HepG2 (cell line): ENCODE measurements at regions not wholly inside any gene's neighbourhood (a gene's known extent, or its start where the extent isn't known, plus 50 kb on each side); places are given as distances from the start of the nearest gene placed in this dataset.

Source experiments
- ATAC-seq: fragments of 200-7000 bp; cut with Tn5 transposase; 3 replicates; pipeline ENCODE4 v1.9.1; 2020; ENCODE audit warnings: mild to moderate bottlenecking, moderate library complexity
- BruUV-seq: library from RNA; stranded (reverse); fragments of 400-500 nt; replicated peaks from 2 replicates; lab custom pipeline; 2021; lab: Mats Ljungman, UMichigan
- CTCF ChIA-PET: fragments of 300-600 bp; formaldehyde crosslinking; extraction: SDS; loops from one replicate; lab custom pipeline; 2021; ENCODE audit warnings: low total read pairs, inconsistent platforms, low intra/inter-chr PET ratio; lab: Yijun Ruan, JAX
- POLR2A ChIA-PET: fragments of 350-600 bp; sonication (Branson Sonifier 250); formaldehyde crosslinking; loops from one replicate; lab custom pipeline; 2020; ENCODE audit warnings: antibody characterized with exemption, inconsistent platforms; lab: Yijun Ruan, JAX
- DNase-seq: peaks from one replicate; pipeline ENCODE4 v3.0.0-alpha.2; 2015; ENCODE audit warnings: low spot score
- FAIRE-seq: peaks from 3 replicates; lab custom pipeline; 2011; peaks lifted over from hg19 to GRCh38; lab: Jason Lieb, UNC
- H2AFZ ChIP-seq: one replicate; pipeline ENCODE4 v1.6.1; 2011; ENCODE audit warnings: low read length, inconsistent platforms
- H3K27ac ChIP-seq: fragments of 300-600 bp; 3 replicates; pipeline ENCODE4 v1.8.0; 2011; ENCODE audit warnings: mixed run types, mild to moderate bottlenecking, mixed read lengths, low read length, inconsistent platforms; ENCODE audit not compliant: insufficient read depth; ENCODE audit errors: extremely low read length
- H3K27me3 ChIP-seq, 2 experiments: fragments of 200-600 bp in 1 of 2; 2 replicates in 1 of 2; 3 replicates in 1 of 2; pipeline versions ENCODE4 v1.6.0 to v1.8.0; 2011; ENCODE audit warnings: low read length in 2 of 2, mild to moderate bottlenecking in 2 of 2, moderate library complexity in 2 of 2, inconsistent platforms in 1 of 2; ENCODE audit not compliant: insufficient read depth in 2 of 2, control insufficient read depth in 1 of 2
- H3K36me3 ChIP-seq, 2 experiments: fragments of 200-600 bp in 1 of 2; replicated peaks in 1 of 2; 2 replicates in 1 of 2; 3 replicates in 1 of 2; pipeline versions ENCODE4 v1.5.1 to v1.8.0; 2011; ENCODE audit warnings: low read length in 2 of 2, inconsistent platforms in 1 of 2; ENCODE audit not compliant: insufficient read depth in 2 of 2, control insufficient read depth in 1 of 2
- H3K4me1 ChIP-seq: 2 replicates; pipeline ENCODE4 v1.5.1; 2012; ENCODE audit warnings: low read length, inconsistent platforms; ENCODE audit not compliant: insufficient read depth
- H3K4me2 ChIP-seq: 2 replicates; pipeline ENCODE4 v1.6.0; 2011; ENCODE audit warnings: low read depth, low read length, inconsistent platforms
- H3K4me3 ChIP-seq, 3 experiments: fragments of 200-600 bp in 1 of 3; sonication (generic), shearing (Covaris generic) in 1 of 3; replicated peaks in 1 of 3; 2 replicates each; pipeline ENCODE4 v1.5.1; 2011 to 2016; ENCODE audit warnings: low read length in 3 of 3, inconsistent platforms in 2 of 3, low read depth in 2 of 3, mild to moderate bottlenecking in 2 of 3, control low read depth in 1 of 3, mixed read lengths in 1 of 3; ENCODE audit not compliant: insufficient read depth in 1 of 3
- H3K79me2 ChIP-seq: one replicate; pipeline ENCODE4 v1.6.1; 2011; ENCODE audit warnings: low read length, inconsistent platforms; ENCODE audit not compliant: insufficient read depth
- H3K9ac ChIP-seq: 2 replicates; pipeline ENCODE4 v1.6.0; 2011; ENCODE audit warnings: mild to moderate bottlenecking, low read depth, low read length, inconsistent platforms; ENCODE audit not compliant: insufficient read depth
- H3K9me3 ChIP-seq: 2 replicates; pipeline ENCODE4 v1.5.1; 2012; ENCODE audit warnings: mild to moderate bottlenecking, low read length
- H4K20me1 ChIP-seq: 2 replicates; pipeline ENCODE4 v1.6.0; 2011; ENCODE audit warnings: inconsistent platforms, mild to moderate bottlenecking, low read length, moderate library complexity; ENCODE audit not compliant: insufficient read depth
- ZNF138 ChIP-seq: sonication (generic); formaldehyde crosslinking; IDR thresholded peaks from 2 replicates; pipeline ENCODE4 v1.5.0; 2020; ENCODE audit warnings: mild to moderate bottlenecking, low read depth, missing genetic modification reagents
- WGBS: methylation state at CpG from one replicate; pipeline ENCODE4 v1.1.6; 2017; ENCODE audit warnings: low lambda C conversion rate; 5-methylcytosine and 5-hydroxymethylcytosine counted together
- in situ Hi-C: cut with HindIII; loops from 2 replicates; pipeline ENCODE4 v1.10.0; 2017; ENCODE audit warnings: low pct_unique_long_range_greater_than_20kb; ENCODE audit not compliant: extremely low pct_ligation_motif_present
- intact Hi-C: fragments of 100-400 bp; cut with micrococcal nuclease; formaldehyde crosslinking; loops from one replicate; pipeline ENCODE4 v1.10.0; 2022; ENCODE audit not compliant: unreplicated experiment
- TF ChIP-seq, protein P1 (sequence below), 2 experiments: fragments of 450-650 bp in 1 of 2; sonication (generic) in 1 of 2; formaldehyde crosslinking in 1 of 2; IDR thresholded peaks; 2 replicates each; pipeline versions ENCODE4 v1.6.1 to v1.8.0; 2016 to 2022; ENCODE audit warnings: antibody characterized with exemption in 1 of 2, mild to moderate bottlenecking in 1 of 2, missing genetic modification reagents in 1 of 2

DNA sequence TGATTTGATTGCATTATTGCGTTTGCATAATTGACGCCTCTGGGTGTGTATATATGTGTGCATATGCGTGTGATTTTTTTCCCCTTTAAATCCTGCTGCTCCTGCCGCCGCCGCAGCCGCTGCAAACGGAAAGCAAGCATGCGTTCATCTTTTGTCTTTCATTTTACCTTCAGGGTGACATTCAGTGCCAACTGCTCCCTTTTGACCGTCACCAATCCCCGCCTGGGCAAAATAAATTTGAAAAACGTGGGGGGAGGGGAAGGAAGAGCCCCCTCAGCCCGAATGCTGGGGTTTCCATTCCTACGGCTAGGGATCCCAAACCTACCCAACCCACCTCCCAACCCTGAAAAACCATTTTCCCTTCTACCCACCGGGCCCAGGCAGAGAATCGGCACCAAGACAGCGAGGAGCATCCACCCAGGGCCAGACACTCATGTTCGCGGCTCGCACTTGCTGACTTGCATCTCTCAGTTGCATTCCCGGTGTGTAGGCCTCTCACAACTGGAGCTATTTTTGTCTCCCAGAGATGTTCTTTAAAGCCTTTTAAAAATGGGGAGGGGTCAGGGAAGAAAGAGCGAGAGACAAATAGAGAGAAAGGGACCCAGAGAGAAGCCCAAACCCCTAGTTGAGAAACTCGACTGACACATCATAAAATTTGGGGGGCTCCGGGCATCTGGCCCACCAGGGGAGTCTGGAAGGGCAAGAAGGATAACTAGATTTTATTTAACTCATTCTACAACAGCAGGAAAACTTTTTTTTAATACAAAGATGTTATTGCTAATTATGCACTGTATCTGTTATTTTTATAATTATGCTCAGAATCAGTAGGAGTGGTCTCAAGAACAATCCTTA, 367.1 kb upstream of the ESRRG start:
- Histone ChIP-seq H2AFZ (no peak overlapping the region), H3K9ac (no peak overlapping the region), H3K9me3 (no peaks in the 10 kb centered on the region), H3K27me3 (peaks cover 1 to 21% of the 10 kb centered on the region in 2 experiments; a peak in 3 of 5 replicates), H3K4me2 (no peak overlapping the region), H3K4me3 (no peak overlapping the region), H3K36me3 (no peaks in the 10 kb centered on the region), H3K27ac (no peak overlapping the region), H3K79me2 (no peaks in the 10 kb centered on the region), H3K4me1 (0 out of 2 replicates have a peak, but pooled peaks cover 6% of the 10 kb centered on the region), H4K20me1 (no peaks in the 10 kb centered on the region)
- in situ Hi-C loops: no loop called here
- POLR2A ChIA-PET: no interaction called here
- 65% methylated on average over 24 of the region's 24 CpGs for WGBS
- TF ChIP-seq, protein P1, sequence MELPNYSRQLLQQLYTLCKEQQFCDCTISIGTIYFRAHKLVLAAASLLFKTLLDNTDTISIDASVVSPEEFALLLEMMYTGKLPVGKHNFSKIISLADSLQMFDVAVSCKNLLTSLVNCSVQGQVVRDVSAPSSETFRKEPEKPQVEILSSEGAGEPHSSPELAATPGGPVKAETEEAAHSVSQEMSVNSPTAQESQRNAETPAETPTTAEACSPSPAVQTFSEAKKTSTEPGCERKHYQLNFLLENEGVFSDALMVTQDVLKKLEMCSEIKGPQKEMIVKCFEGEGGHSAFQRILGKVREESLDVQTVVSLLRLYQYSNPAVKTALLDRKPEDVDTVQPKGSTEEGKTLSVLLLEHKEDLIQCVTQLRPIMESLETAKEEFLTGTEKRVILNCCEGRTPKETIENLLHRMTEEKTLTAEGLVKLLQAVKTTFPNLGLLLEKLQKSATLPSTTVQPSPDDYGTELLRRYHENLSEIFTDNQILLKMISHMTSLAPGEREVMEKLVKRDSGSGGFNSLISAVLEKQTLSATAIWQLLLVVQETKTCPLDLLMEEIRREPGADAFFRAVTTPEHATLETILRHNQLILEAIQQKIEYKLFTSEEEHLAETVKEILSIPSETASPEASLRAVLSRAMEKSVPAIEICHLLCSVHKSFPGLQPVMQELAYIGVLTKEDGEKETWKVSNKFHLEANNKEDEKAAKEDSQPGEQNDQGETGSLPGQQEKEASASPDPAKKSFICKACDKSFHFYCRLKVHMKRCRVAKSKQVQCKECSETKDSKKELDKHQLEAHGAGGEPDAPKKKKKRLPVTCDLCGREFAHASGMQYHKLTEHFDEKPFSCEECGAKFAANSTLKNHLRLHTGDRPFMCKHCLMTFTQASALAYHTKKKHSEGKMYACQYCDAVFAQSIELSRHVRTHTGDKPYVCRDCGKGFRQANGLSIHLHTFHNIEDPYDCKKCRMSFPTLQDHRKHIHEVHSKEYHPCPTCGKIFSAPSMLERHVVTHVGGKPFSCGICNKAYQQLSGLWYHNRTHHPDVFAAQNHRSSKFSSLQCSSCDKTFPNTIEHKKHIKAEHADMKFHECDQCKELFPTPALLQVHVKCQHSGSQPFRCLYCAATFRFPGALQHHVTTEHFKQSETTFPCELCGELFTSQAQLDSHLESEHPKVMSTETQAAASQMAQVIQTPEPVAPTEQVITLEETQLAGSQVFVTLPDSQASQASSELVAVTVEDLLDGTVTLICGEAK (IDR thresholded peaks at IDR 0.05): no peak
- TF ChIP-seq, protein P1 (CRISPR knock-in tag; IDR thresholded peaks at IDR 0.05): no peak
- TF ChIP-seq ZNF138: no peak
- no peak for FAIRE-seq
- no peak for DNase-seq
- intact Hi-C loops: no loop called here
- no TSS peak for BruUV-seq
- CTCF ChIA-PET: no interaction called here
- ATAC-seq: no peak
